NT2/D1 (cell line): ENCODE measurements at regions not wholly inside any gene's neighbourhood (a gene's known extent, or its start where the extent isn't known, plus 50 kb on each side); places are given as distances from the start of the nearest gene placed in this dataset.

Source experiments
- YY1 ChIP-seq: IDR thresholded peaks from 2 replicates; pipeline ENCODE4 v1.6.1; 2011; ENCODE audit not compliant: insufficient read length, insufficient read depth
- ZNF274 ChIP-seq: IDR thresholded peaks from 2 replicates; pipeline ENCODE4 v1.6.1; 2011; ENCODE audit warnings: mild to moderate bottlenecking, low read depth, low read length

- TF ChIP-seq YY1, result no peak
- no peak for TF ChIP-seq ZNF274
Observed at GRCh38 chr7:52659178-52659577, 376.3 kb upstream of the POM121L12 start.
